Fibroblast of mammary gland (primary cell): ENCODE measurements at regions not wholly inside any gene's neighbourhood (a gene's known extent, or its start where the extent isn't known, plus 50 kb on each side); places are given as distances from the start of the nearest gene placed in this dataset.

Experiments used
- DNase-seq: peaks from one replicate; pipeline ENCODE4 v3.0.0-alpha.2; 2010; ENCODE audit warnings: low read depth
- H3K4me3 ChIP-seq: 2 replicates; pipeline ENCODE4 v1.5.1; 2011; ENCODE audit warnings: low read depth, mild to moderate bottlenecking, low read length, moderate library complexity; ENCODE audit not compliant: control insufficient read depth
- CTCF ChIP-seq: conservative IDR thresholded peaks from 2 replicates; pipeline ENCODE4 v1.5.1; 2011; ENCODE audit warnings: low read depth, low read length, inconsistent platforms; ENCODE audit not compliant: control insufficient read depth, insufficient read depth

GRCh38 chr4:103372002-103372558 lies 173.9 kb upstream of the CENPE start:
- H3K4me3 ChIP-seq: no peak overlapping the region
- no peak for DNase-seq
- TF ChIP-seq CTCF: no peak

GRCh38 chr4:103370336-103370735 lies 172.2 kb upstream of the CENPE start:
- H3K4me3 ChIP-seq: no peak overlapping the region
- DNase-seq: no peak
- no peak for TF ChIP-seq CTCF

- DNase-seq: no peak
- no peak for TF ChIP-seq CTCF
- H3K4me3 ChIP-seq: no peak overlapping the region
These were observed 167.1 kb upstream of the CENPE start for GRCh38 chr4:103365285-103365684.

GRCh38 chr4:103364083-103364482 lies 165.9 kb upstream of the CENPE start:
- no peak for DNase-seq
- TF ChIP-seq CTCF: no peak
- H3K4me3 ChIP-seq: no peak overlapping the region

- TF ChIP-seq CTCF: no peak
- no peak overlapping the region for H3K4me3 ChIP-seq
- no peak for DNase-seq
These were observed 163.8 kb upstream of the CENPE start for GRCh38 chr4:103361926-103362325.

GRCh38 chr4:103359900-103360299 lies 161.8 kb upstream of the CENPE start:
- no peak overlapping the region for H3K4me3 ChIP-seq
- DNase-seq: no peak
- no peak for TF ChIP-seq CTCF

- H3K4me3 ChIP-seq: no peak overlapping the region
- DNase-seq: no peak
- no peak for TF ChIP-seq CTCF
These were observed 155.9 kb upstream of the CENPE start for GRCh38 chr4:103354006-103354405.
